Left ventricle myocardium inferior (tissue), 1 donor: ENCODE measurements at regions not wholly inside any gene's neighbourhood (a gene's known extent, or its start where the extent isn't known, plus 50 kb on each side); places are given as distances from the start of the nearest gene placed in this dataset.

Experiments used
- DNase-seq: peaks from one replicate; pipeline ENCODE4 v3.0.0-alpha.2; 2020
- H3K27ac ChIP-seq: fragments of 200-600 bp; replicated peaks from 2 replicates; pipeline ENCODE4 v1.8.0; 2021
- H3K27me3 ChIP-seq: fragments of 200-600 bp; 2 replicates; pipeline ENCODE4 v1.8.0; 2021; ENCODE audit warnings: low read depth
- H3K36me3 ChIP-seq: fragments of 200-600 bp; 2 replicates; pipeline ENCODE4 v1.8.0; 2021
- H3K4me1 ChIP-seq: fragments of 200-600 bp; 2 replicates; pipeline ENCODE4 v1.8.0; 2021
- H3K4me3 ChIP-seq: fragments of 200-600 bp; 2 replicates; pipeline ENCODE4 v1.8.0; 2021; ENCODE audit warnings: mild to moderate bottlenecking, moderate library complexity
- H3K9me3 ChIP-seq: fragments of 200-600 bp; replicated peaks from 2 replicates; pipeline ENCODE4 v1.8.0; 2021
- CTCF ChIP-seq: fragments of 200-600 bp; IDR thresholded peaks from 2 replicates; pipeline ENCODE4 v1.8.0; 2021; ENCODE audit warnings: antibody characterized with exemption, mild to moderate bottlenecking, borderline replicate concordance
- intact Hi-C: fragments of 100-400 bp; cut with micrococcal nuclease; formaldehyde crosslinking; loops from one replicate; pipeline ENCODE4 v1.11.0; 2022
- donor health status: DM: no; HTN: yes; CAD: no; lungs with severe emphysema.

GRCh38 chr1:30315185-30315960 lies 408.0 kb downstream of the MATN1 start:
- H3K27me3 ChIP-seq = peaks cover 93% of the 10 kb centered on the region
- intact Hi-C loops = no loop called here
- H3K36me3 ChIP-seq = no peaks in the 10 kb centered on the region
- H3K9me3 ChIP-seq = peaks cover 6% of the 10 kb centered on the region
- DNase-seq = no peak
- H3K4me3 ChIP-seq = no peak overlapping the region
- no peaks in the 10 kb centered on the region for H3K4me1 ChIP-seq
- TF ChIP-seq CTCF = no peak
- no peak overlapping the region for H3K27ac ChIP-seq

- Histone ChIP-seq H3K4me1 (no peaks in the 10 kb centered on the region), H3K27ac (no peak overlapping the region), H3K36me3 (no peaks in the 10 kb centered on the region), H3K27me3 (peaks cover 86% of the 10 kb centered on the region), H3K4me3 (no peak overlapping the region), H3K9me3 (peaks cover 6% of the 10 kb centered on the region)
- intact Hi-C loops = no loop called here
- DNase-seq = no peak
- TF ChIP-seq CTCF = no peak
Observed at GRCh38 chr1:30314591-30314990, 408.8 kb downstream of the MATN1 start.

- no peak for DNase-seq
- Histone ChIP-seq H3K4me1 (no peaks in the 10 kb centered on the region), H3K27me3 (peaks cover 76% of the 10 kb centered on the region), H3K36me3 (no peaks in the 10 kb centered on the region), H3K9me3 (peaks cover 6% of the 10 kb centered on the region), H3K4me3 (no peak overlapping the region), H3K27ac (no peak overlapping the region)
- intact Hi-C loops = no loop called here
- TF ChIP-seq CTCF = no peak
Observed at GRCh38 chr1:30313584-30313983, 409.8 kb downstream of the MATN1 start.

- TF ChIP-seq CTCF = no peak
- Histone ChIP-seq H3K36me3 (no peaks in the 10 kb centered on the region), H3K4me1 (no peaks in the 10 kb centered on the region), H3K27ac (no peak overlapping the region), H3K27me3 (peaks cover 76% of the 10 kb centered on the region), H3K4me3 (no peak overlapping the region), H3K9me3 (peaks cover 6% of the 10 kb centered on the region)
- DNase-seq = no peak
- intact Hi-C loops = no loop called here
Observed at GRCh38 chr1:30313176-30313575, 410.2 kb downstream of the MATN1 start.

GRCh38 chr1:30312226-30312625 lies 411.2 kb downstream of the MATN1 start:
- Histone ChIP-seq H3K4me3 (no peak overlapping the region), H3K36me3 (no peaks in the 10 kb centered on the region), H3K27ac (no peak overlapping the region), H3K4me1 (no peaks in the 10 kb centered on the region), H3K27me3 (peaks cover 76% of the 10 kb centered on the region), H3K9me3 (peaks cover 6% of the 10 kb centered on the region)
- intact Hi-C loops = no loop called here
- no peak for DNase-seq
- no peak for TF ChIP-seq CTCF
